ENCODE measurements at regions not wholly inside any gene's neighbourhood (a gene's known extent, or its start where the extent isn't known, plus 50 kb on each side); places are given as distances from the start of the nearest gene placed in this dataset.

DNA sequence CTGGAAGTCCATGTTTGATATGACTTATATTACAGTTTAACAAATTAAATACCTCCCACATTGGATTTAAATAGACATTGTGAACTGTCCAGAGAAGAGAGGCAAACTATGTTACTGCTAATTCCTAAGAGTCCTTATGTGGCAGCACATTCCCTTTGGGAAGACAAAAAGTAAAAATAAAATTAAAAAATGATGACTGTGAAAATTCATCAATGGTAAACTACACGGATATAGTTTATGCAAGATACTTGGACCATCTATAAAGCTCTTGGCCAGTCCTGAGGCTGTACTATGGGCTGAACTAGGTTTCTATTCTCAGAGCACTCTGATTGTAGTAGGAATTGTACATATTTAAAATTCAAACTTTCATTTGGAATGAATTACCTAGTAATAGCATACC is 206.4 kb downstream of the LRRK2 start:
- no peak overlapping the region for H3K4me3 ChIP-seq (ENCODE audit: low read depth, low read length)
- no peak for DNase-seq (ENCODE audit: low read depth, low spot score)
- TF ChIP-seq, protein P1, sequence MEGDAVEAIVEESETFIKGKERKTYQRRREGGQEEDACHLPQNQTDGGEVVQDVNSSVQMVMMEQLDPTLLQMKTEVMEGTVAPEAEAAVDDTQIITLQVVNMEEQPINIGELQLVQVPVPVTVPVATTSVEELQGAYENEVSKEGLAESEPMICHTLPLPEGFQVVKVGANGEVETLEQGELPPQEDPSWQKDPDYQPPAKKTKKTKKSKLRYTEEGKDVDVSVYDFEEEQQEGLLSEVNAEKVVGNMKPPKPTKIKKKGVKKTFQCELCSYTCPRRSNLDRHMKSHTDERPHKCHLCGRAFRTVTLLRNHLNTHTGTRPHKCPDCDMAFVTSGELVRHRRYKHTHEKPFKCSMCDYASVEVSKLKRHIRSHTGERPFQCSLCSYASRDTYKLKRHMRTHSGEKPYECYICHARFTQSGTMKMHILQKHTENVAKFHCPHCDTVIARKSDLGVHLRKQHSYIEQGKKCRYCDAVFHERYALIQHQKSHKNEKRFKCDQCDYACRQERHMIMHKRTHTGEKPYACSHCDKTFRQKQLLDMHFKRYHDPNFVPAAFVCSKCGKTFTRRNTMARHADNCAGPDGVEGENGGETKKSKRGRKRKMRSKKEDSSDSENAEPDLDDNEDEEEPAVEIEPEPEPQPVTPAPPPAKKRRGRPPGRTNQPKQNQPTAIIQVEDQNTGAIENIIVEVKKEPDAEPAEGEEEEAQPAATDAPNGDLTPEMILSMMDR (IDR thresholded peaks at IDR 0.05; ENCODE audit: low read depth, low read length): no peak
- no peaks in the 10 kb centered on the region; the same call in 1 of the 2 replicates for H3K9me3 ChIP-seq (ENCODE audit: control insufficient read depth, insufficient read depth, low read length)
- no peaks in the 10 kb centered on the region for H3K27me3 ChIP-seq (ENCODE audit: control insufficient read depth, insufficient read depth, low read length)
- ChIA-PET CTCF (no interaction called here), POLR2A (no interaction called here)
- H3K27ac ChIP-seq (ENCODE audit: low read depth, low read length): no peak overlapping the region

- ChIA-PET POLR2A (no interaction called here), CTCF (no interaction called here)
- Histone ChIP-seq H3K27ac (ENCODE audit: low read depth, low read length) (no peak overlapping the region), H3K9me3 (ENCODE audit: control insufficient read depth, insufficient read depth, low read length) (no peaks in the 10 kb centered on the region), H3K27me3 (ENCODE audit: control insufficient read depth, insufficient read depth, low read length) (no peaks in the 10 kb centered on the region), H3K4me3 (ENCODE audit: low read depth, low read length) (no peak overlapping the region)
- no peak for DNase-seq (ENCODE audit: low read depth, low spot score)
- TF ChIP-seq, protein P1 (IDR thresholded peaks at IDR 0.05; ENCODE audit: low read depth, low read length): no peak
These were observed 210.5 kb downstream of the LRRK2 start for GRCh38 chr12:40435251-40435650.

DNA sequence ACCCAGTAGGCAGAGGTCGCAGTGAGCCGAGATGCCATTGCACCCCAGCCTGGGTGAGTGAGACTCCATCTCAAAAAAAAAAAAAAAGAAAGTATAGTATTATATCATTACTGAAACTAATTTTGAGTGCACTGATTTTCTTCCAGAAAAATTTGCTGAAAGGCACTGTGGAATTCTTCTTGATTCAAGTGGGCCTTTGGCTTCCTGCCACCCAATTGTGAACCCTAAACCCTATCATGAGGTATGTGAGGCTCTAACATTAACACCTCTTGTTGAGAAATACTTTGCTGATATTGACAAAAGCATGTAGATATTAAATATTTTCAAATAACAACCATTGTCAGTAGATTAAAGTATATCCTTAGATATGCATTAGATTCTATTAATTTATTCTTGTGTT is 211.2 kb downstream of the LRRK2 start:
- CTCF ChIA-PET: no interaction called here
- no peak for DNase-seq (ENCODE audit: low read depth, low spot score)
- POLR2A ChIA-PET: no interaction called here
- Histone ChIP-seq H3K27ac (ENCODE audit: low read depth, low read length) (no peak overlapping the region), H3K4me3 (ENCODE audit: low read depth, low read length) (no peak overlapping the region), H3K27me3 (ENCODE audit: control insufficient read depth, insufficient read depth, low read length) (no peaks in the 10 kb centered on the region), H3K9me3 (ENCODE audit: control insufficient read depth, insufficient read depth, low read length) (no peaks in the 10 kb centered on the region)
- TF ChIP-seq, protein P1 (IDR thresholded peaks at IDR 0.05; ENCODE audit: low read depth, low read length): no peak

GRCh38 chr12:40436564-40436963 is 211.8 kb downstream of the LRRK2 start:
- Histone ChIP-seq H3K9me3 (ENCODE audit: control insufficient read depth, insufficient read depth, low read length) (no peaks in the 10 kb centered on the region), H3K27me3 (ENCODE audit: control insufficient read depth, insufficient read depth, low read length) (no peaks in the 10 kb centered on the region), H3K4me3 (ENCODE audit: low read depth, low read length) (no peak overlapping the region), H3K27ac (ENCODE audit: low read depth, low read length) (no peak overlapping the region)
- DNase-seq (ENCODE audit: low read depth, low spot score): no peak
- ChIA-PET POLR2A (no interaction called here), CTCF (no interaction called here)
- TF ChIP-seq, protein P1 (IDR thresholded peaks at IDR 0.05; ENCODE audit: low read depth, low read length): no peak

DNA sequence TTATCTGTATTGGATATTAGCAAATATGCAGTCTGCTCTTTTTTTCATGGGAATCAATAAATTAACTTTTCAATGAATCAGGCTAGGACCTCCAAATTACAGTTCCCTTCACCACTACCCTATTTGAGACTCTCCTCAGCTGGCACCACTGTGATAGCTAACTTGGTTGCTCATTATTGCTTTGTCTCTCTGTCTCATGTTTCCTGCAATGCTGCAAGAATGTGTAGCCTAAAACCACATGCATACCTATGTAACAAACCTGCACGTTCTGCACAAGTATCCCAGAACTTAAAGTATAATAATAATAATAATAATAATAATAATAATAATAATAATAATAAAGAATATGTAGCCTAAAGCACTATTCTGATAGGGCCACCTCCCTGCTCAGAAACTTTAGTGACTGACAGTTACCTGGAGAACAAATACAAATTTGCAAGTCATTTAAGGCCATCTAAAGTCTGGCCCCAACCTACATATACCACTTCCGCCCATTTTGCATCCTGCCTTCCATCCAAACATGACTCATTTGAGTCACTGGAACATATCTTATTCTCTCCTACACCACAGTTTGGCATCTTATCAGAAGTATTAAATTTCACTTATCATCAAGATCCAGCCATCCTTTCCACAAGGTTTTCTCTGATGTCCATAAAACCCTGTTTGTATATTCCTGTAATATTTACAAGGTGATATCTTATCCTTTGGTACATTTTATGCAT is 215.1 kb downstream of the LRRK2 start:
- ChIA-PET CTCF (no interaction called here), POLR2A (no interaction called here)
- Histone ChIP-seq H3K27me3 (ENCODE audit: control insufficient read depth, insufficient read depth, low read length) (no peaks in the 10 kb centered on the region), H3K27ac (ENCODE audit: low read depth, low read length) (no peak overlapping the region), H3K9me3 (ENCODE audit: control insufficient read depth, insufficient read depth, low read length) (no peaks in the 10 kb centered on the region; the same call in 1 of the 2 replicates), H3K4me3 (ENCODE audit: low read depth, low read length) (no peak overlapping the region)
- TF ChIP-seq, protein P1 (IDR thresholded peaks at IDR 0.05; ENCODE audit: low read depth, low read length): no peak
- no peak for DNase-seq (ENCODE audit: low read depth, low spot score)
